PFSK-1 (cell line): ENCODE measurements at regions not wholly inside any gene's neighbourhood (a gene's known extent, or its start where the extent isn't known, plus 50 kb on each side); places are given as distances from the start of the nearest gene placed in this dataset.

Source experiments
- POLR2AphosphoS5 ChIP-seq: IDR thresholded peaks from 2 replicates; pipeline ENCODE4 v1.6.1; 2012; ENCODE audit warnings: low read depth, mild to moderate bottlenecking, control low read depth, low read length, moderate library complexity
- REST ChIP-seq, 2 experiments: IDR thresholded peaks; 2 replicates each; pipeline versions ENCODE4 v1.6.1 to v1.8.0; 2011 to 2012; ENCODE audit warnings: low read depth in 2 of 2, low read length in 2 of 2, control low read depth in 1 of 2, inconsistent platforms in 1 of 2, mild to moderate bottlenecking in 1 of 2, moderate library complexity in 1 of 2; ENCODE audit not compliant: insufficient read depth in 1 of 2

DNA sequence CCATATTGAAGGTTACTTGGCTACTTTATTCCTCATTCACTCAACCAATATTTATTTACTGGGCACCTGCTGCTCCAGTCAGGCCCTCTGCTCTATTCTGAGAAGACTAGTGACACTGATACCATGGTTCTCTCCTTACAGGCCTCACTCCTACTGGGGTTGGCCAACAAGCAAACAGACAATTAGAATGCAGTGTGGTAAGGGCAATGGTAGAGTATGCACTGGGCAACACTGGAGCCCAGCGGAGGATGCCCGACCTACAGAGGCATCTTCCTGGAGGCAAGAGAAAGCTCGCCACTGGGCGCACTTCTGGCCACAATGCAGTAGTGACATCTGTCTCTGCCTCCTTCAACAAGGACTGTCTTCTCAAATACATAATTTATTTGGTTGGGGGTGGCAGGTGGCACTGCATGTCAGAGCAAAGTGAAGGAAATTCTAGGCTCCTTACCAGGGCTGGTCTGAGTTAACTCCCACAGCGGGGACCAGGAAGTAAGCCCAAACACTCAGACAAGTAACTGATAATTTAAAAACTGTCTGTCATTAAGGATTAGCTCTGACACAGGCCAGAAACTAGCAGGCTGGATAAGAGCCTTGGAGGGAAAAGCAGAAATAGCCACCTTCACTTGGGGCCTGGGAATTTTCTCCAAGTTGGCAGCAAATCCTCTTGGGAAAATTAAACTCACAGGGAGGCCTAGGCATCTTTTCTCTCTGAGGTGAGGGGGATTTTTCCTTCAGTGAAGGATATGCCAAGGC lies 150.7 kb upstream of the EOLA2 start:
- TF ChIP-seq POLR2AphosphoS5 (no peak), REST (IDR thresholded peaks at IDR 0.05; ENCODE audit: insufficient read depth in 1 of 2, low read depth in 2 of 2, low read length in 2 of 2) (no peak)
